Testis (tissue), 2 donors: ENCODE measurements at regions not wholly inside any gene's neighbourhood (a gene's known extent, or its start where the extent isn't known, plus 50 kb on each side); places are given as distances from the start of the nearest gene placed in this dataset.

Experiments
- DNase-seq: peaks from one replicate; pipeline ENCODE4 v3.0.0-alpha.2; 2019
- H3K27ac ChIP-seq, 2 donors: fragments of 200-600 bp; sonication (generic); one replicate each; pipeline ENCODE4 v1.5.1; 2019
- H3K27me3 ChIP-seq: fragments of 200-600 bp; sonication (generic); one replicate; pipeline ENCODE4 v1.5.1; 2019
- H3K36me3 ChIP-seq: fragments of 200-600 bp; sonication (generic); one replicate; pipeline ENCODE4 v1.5.1; 2017; ENCODE audit warnings: low read depth; ENCODE audit errors: missing control alignments
- H3K4me1 ChIP-seq: fragments of 200-600 bp; sonication (generic); one replicate; pipeline ENCODE4 v1.5.1; 2019
- H3K4me3 ChIP-seq, 2 donors: fragments of 200-600 bp; sonication (generic); one replicate each; pipeline ENCODE4 v1.5.1; 2017 to 2019
- H3K9me3 ChIP-seq: fragments of 200-600 bp; sonication (generic); one replicate; pipeline ENCODE4 v1.5.1; 2017
- POLR2A ChIP-seq: fragments of 450-650 bp; IDR thresholded peaks from one replicate; pipeline ENCODE4 v1.6.1; 2017; ENCODE audit warnings: antibody characterized with exemption, mild to moderate bottlenecking, moderate library complexity
- WGBS, 2 donors: methylation state at CpG; one replicate each; pipeline ENCODE4 v1.1.5; 2018; 5-methylcytosine and 5-hydroxymethylcytosine counted together
- intact Hi-C: fragments of 100-400 bp; cut with DNase I; formaldehyde crosslinking; loops from one replicate; pipeline ENCODE4 v1.15.1; 2023; ENCODE audit warnings: low total_unique reads
- TF ChIP-seq, protein P1 (sequence below), 3 experiments: fragments of 450-650 bp in 2 of 3; fragments of 200-600 bp in 1 of 3; sonication (generic) in 1 of 3; IDR thresholded peaks; one replicate each; pipeline ENCODE4 v1.5.1; 2016 to 2019; ENCODE audit warnings: antibody characterized with exemption in 3 of 3, mild to moderate bottlenecking in 2 of 3, moderate library complexity in 1 of 3

DNA sequence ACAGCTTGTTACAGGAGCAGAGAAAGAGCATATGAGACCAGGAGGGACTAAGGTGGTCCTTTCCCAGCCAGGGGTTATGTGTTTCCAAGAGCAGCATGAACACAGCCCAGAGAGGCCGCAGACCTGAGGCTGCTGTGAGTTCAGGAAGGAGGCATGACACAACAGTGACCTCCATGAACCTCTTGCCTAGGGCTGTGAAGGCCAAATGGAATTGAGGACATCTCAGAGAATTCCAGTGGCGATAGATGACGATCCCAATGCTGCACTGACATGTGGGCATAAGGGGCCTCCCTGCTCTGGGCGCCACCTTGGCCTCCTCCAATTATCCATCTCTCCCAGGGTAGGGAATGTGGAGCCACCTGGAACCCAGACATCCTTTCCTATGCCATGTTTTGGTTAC, 79.9 kb upstream of the FUCA2 start:
- no peaks in the 10 kb centered on the region for H3K36me3 ChIP-seq
- no peak overlapping the region for H3K4me3 ChIP-seq
- H3K27ac ChIP-seq = no peak overlapping the region
- intact Hi-C loops = no loop called here
- 75 to 100% methylated on average over 4 of the region's 4 CpGs for WGBS, 2 donors
- no peaks in the 10 kb centered on the region for H3K9me3 ChIP-seq
- no peak for DNase-seq
- H3K27me3 ChIP-seq = no peaks in the 10 kb centered on the region
- peaks cover 13% of the 10 kb centered on the region for H3K4me1 ChIP-seq
- TF ChIP-seq, protein P1, sequence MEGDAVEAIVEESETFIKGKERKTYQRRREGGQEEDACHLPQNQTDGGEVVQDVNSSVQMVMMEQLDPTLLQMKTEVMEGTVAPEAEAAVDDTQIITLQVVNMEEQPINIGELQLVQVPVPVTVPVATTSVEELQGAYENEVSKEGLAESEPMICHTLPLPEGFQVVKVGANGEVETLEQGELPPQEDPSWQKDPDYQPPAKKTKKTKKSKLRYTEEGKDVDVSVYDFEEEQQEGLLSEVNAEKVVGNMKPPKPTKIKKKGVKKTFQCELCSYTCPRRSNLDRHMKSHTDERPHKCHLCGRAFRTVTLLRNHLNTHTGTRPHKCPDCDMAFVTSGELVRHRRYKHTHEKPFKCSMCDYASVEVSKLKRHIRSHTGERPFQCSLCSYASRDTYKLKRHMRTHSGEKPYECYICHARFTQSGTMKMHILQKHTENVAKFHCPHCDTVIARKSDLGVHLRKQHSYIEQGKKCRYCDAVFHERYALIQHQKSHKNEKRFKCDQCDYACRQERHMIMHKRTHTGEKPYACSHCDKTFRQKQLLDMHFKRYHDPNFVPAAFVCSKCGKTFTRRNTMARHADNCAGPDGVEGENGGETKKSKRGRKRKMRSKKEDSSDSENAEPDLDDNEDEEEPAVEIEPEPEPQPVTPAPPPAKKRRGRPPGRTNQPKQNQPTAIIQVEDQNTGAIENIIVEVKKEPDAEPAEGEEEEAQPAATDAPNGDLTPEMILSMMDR (IDR thresholded peaks at IDR 0.05) = no peak
- TF ChIP-seq POLR2A = no peak

DNA sequence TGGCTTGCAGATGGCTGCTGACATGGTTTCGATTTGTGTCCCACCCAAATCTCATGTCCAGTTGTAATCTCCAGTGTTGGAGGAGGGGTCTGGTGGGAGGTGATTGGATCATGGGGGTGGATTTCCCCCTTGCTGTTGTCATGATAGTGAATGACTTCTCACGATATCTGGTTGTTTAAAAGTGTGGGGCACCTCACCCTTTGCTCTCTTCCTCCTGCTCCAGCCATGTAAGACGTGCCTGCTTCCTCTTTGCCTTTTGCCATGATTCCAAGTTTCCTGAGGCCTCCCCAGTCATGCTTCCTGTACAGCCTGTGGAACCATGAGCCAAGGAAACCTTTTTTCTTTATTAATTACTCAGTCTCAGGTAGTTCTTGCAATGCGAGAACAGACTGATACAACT, 77.6 kb upstream of the FUCA2 start:
- intact Hi-C loops = no loop called here
- Histone ChIP-seq H3K36me3 (no peaks in the 10 kb centered on the region), H3K4me3 (no peak overlapping the region), H3K27ac (no peak overlapping the region), H3K4me1 (no peaks in the 10 kb centered on the region), H3K9me3 (no peaks in the 10 kb centered on the region), H3K27me3 (no peaks in the 10 kb centered on the region)
- no peak for DNase-seq
- TF ChIP-seq POLR2A = no peak
- TF ChIP-seq, protein P1 (IDR thresholded peaks at IDR 0.05) = no peak
- WGBS, 2 donors = 94 to 95% methylated on average over 4 of the region's 4 CpGs

DNA sequence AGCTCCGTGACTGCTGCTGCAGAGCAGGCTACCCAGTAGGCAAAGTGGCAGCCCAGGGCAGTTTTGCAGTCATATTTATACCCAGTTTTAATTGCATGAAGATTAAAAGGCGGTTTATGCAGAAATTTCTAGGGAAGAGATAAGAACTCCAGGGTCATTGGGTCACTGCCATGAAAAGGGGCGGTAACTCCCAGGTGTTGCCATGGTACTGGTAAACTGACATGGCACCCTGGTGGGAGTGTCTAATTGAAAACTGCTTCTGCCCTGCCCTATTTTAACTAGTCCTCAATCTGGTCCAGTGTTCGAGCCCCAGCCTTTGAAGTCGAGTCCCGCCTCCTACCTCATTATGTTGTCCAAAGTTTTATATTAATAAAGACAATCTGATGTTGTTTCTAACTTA, 75.0 kb upstream of the FUCA2 start:
- intact Hi-C loops = no loop called here
- no peak overlapping the region for H3K27ac ChIP-seq
- WGBS, 2 donors = 91 to 94% methylated on average over 6 of the region's 6 CpGs
- TF ChIP-seq POLR2A = no peak
- TF ChIP-seq, protein P1 (IDR thresholded peaks at IDR 0.05) = no peak
- H3K4me3 ChIP-seq = no peak overlapping the region
- no peaks in the 10 kb centered on the region for H3K9me3 ChIP-seq
- no peak for DNase-seq
- no peaks in the 10 kb centered on the region for H3K4me1 ChIP-seq
- no peaks in the 10 kb centered on the region for H3K36me3 ChIP-seq
- H3K27me3 ChIP-seq = no peaks in the 10 kb centered on the region

DNA sequence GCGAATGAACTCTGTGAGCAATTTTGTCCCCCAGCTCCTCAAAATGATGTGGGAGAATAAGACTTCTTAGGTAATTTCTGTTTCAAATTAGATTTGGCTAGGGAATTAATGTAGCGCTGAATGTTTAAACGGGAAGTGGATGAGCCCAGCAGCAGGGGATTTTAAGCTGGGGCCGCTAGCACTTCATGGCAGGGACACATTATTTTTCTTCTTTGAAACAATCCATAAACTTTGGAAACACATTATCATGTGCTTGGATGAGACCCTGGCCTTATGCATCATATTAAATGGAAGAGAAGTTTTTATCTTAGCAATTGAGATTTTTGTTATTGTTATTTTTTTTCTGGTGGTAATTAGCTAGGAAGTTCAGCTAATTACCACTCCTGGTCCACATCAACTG, 74.2 kb upstream of the FUCA2 start:
- DNase-seq = no peak
- intact Hi-C loops = no loop called here
- Histone ChIP-seq H3K4me3 (no peak overlapping the region), H3K27ac (no peak overlapping the region), H3K36me3 (no peaks in the 10 kb centered on the region), H3K9me3 (no peaks in the 10 kb centered on the region), H3K4me1 (no peaks in the 10 kb centered on the region), H3K27me3 (no peaks in the 10 kb centered on the region)
- WGBS, 2 donors = 75% methylated on average over 4 of the region's 4 CpGs
- TF ChIP-seq, protein P1 (IDR thresholded peaks at IDR 0.05) = no peak
- TF ChIP-seq POLR2A = no peak

DNA sequence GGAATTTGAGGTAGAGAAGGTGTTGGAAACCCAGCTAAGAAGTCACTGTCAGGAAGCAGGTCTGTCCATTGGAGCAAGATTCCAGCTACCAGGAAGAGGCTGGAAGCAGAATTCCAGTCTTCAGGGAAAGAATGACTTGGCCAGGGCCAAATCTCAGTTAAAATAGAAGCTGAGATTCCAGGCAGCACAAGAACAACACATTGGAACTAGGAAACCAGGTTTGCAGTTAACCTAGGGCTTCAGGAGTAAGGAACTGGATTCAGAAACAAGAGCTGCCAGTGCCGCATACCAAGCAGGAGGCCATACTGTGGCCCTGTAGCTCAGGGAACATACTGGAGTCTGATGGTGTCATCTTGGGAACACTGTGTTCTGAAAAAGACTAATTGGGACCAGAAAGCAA, 73.7 kb upstream of the FUCA2 start:
- no peaks in the 10 kb centered on the region for H3K36me3 ChIP-seq
- no peaks in the 10 kb centered on the region for H3K27me3 ChIP-seq
- intact Hi-C loops = no loop called here
- H3K4me1 ChIP-seq = no peaks in the 10 kb centered on the region
- 82 to 100% methylated on average over 1 of the region's 1 CpG for WGBS, 2 donors
- H3K9me3 ChIP-seq = no peaks in the 10 kb centered on the region
- H3K4me3 ChIP-seq = no peak overlapping the region
- H3K27ac ChIP-seq = no peak overlapping the region
- no peak for DNase-seq
- TF ChIP-seq, protein P1 (IDR thresholded peaks at IDR 0.05) = no peak
- no peak for TF ChIP-seq POLR2A
